ENCODE measurements at regions not wholly inside any gene's neighbourhood (a gene's known extent, or its start where the extent isn't known, plus 50 kb on each side); places are given as distances from the start of the nearest gene placed in this dataset.

DNA sequence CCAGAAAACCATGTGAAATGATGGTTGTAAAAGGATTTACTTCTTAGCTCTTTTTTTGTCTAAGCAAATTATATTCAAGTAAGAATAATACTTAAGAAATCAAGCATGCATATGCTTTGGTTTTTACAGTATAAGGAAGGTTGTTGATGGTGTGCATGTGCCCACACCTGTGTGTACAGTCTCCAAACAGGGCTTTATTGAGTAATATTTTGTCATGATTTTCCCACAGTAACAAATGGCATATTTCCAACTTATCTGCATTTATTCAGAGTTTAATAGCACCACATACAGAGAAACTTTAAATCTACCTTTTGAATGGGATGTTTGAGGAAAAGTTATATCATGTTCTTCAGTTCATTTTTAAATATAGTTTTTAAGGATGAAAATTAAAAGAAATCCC, 76.5 kb upstream of the DSG1 start:
- ATAC-seq (ENCODE audit: low FRiP score in 2 of 2), result no peak

DNA sequence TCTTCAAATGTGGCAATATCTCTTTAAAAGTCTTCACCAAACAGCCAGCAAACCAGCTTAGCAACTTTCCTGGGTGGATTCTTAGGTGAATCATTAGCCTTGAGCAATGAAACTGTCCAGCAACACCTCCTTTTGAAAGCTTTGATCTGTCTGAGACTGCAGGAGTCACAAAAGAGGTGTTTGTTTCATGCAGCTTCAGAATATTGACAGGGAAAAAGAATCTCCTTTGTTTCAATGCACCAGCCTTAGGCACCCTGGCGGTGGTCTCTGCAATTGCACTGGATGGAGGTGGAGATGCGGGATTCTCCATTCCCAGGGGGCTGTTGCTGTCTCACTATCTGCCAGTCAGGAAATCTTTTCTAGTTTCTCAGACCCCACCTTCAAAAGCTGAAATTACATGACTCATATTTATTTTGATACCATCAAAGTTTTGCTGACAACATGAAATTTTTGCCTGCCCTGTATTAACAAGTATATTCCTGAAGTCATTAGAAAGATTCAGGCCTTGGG, 76.0 kb upstream of the DSG1 start:
- TF ChIP-seq, protein P1, sequence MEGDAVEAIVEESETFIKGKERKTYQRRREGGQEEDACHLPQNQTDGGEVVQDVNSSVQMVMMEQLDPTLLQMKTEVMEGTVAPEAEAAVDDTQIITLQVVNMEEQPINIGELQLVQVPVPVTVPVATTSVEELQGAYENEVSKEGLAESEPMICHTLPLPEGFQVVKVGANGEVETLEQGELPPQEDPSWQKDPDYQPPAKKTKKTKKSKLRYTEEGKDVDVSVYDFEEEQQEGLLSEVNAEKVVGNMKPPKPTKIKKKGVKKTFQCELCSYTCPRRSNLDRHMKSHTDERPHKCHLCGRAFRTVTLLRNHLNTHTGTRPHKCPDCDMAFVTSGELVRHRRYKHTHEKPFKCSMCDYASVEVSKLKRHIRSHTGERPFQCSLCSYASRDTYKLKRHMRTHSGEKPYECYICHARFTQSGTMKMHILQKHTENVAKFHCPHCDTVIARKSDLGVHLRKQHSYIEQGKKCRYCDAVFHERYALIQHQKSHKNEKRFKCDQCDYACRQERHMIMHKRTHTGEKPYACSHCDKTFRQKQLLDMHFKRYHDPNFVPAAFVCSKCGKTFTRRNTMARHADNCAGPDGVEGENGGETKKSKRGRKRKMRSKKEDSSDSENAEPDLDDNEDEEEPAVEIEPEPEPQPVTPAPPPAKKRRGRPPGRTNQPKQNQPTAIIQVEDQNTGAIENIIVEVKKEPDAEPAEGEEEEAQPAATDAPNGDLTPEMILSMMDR (IDR thresholded peaks at IDR 0.05), result peak in 3 of 6 experiments; percentile 13 to 31 (median 25)
- no peak for TF ChIP-seq POLR2A (IDR thresholded peaks at IDR 0.05)
- H3K27ac ChIP-seq, result no peak overlapping the region
- ATAC-seq (ENCODE audit: low FRiP score in 2 of 2) (no peak), DNase-seq (no peak)
- H3K4me3 ChIP-seq, result no peak overlapping the region
- H3K27me3 ChIP-seq, result no peaks in the 10 kb centered on the region
- H3K9me3 ChIP-seq, result no peaks in the 10 kb centered on the region
- H3K36me3 ChIP-seq, result no peaks in the 10 kb centered on the region
- WGBS, 2 donors, result 54 to 68% methylated on average over 2 of the region's 2 CpGs
- no peaks in the 10 kb centered on the region for H3K4me1 ChIP-seq

More for the DNA sequence above, 76.5 kb upstream of the DSG1 start:
- DNase-seq, result no peak
- Histone ChIP-seq H3K27me3 (no peaks in the 10 kb centered on the region), H3K27ac (no peak overlapping the region), H3K4me1 (no peaks in the 10 kb centered on the region), H3K9me3 (no peaks in the 10 kb centered on the region), H3K4me3 (no peak overlapping the region), H3K36me3 (no peaks in the 10 kb centered on the region)
- TF ChIP-seq POLR2A (IDR thresholded peaks at IDR 0.05) (no peak), POLR2AphosphoS5 (IDR thresholded peaks at IDR 0.05) (no peak), EP300 (IDR thresholded peaks at IDR 0.05) (no peak)
- TF ChIP-seq, protein P1 (IDR thresholded peaks at IDR 0.05), result no peak

DNA sequence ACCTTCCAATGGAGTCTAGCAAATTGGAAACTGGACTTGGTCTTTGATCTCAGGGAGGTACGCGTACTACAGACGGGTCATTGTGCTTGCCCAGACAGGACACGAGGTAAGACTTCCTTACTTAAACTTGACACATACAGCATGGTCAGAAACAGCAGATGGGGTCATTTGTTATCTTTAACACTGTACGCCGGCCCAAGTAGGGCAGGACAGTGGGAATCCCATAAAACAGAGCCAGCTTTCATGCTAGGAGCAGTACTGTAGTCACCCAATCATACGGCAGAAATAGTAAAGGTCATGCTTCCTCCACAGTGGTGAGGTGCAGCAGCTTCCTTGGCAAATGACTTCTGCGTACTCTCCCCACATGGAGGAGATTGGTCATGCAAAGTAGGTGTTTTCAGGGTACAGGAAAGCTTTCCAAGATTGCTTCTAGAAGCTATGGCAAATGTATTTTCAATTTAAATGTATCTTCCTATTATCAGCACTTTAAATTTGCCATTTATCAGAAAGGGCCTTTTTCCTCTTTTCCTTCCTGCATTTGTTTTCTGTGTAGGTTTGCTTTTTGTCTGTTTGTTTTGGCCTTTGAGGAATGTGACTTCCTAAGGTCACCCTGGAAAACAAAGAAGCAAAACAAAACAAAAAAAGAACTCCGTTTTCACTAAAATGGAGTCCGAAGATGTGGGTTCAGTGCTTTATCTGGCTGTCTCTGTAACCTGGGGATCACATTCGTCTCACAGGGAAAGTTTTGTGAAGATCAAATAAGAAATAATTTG, 74.0 kb upstream of the DSG1 start:
- Histone ChIP-seq H3K36me3 (no peaks in the 10 kb centered on the region), H3K27ac (no peak overlapping the region), H3K4me3 (no peak overlapping the region), H3K4me1 (no peaks in the 10 kb centered on the region), H3K9me3 (no peaks in the 10 kb centered on the region), H3K27me3 (no peaks in the 10 kb centered on the region)
- ATAC-seq (ENCODE audit: low FRiP score in 2 of 2) (no peak), DNase-seq (no peak)
- no peak for TF ChIP-seq POLR2AphosphoS5 (IDR thresholded peaks at IDR 0.05)
- TF ChIP-seq, protein P1 (IDR thresholded peaks at IDR 0.05), result no peak
- no peak for TF ChIP-seq POLR2A (IDR thresholded peaks at IDR 0.05)
- TF ChIP-seq EP300 (IDR thresholded peaks at IDR 0.05), result no peak
- 72 to 76% methylated on average over 11 of the region's 11 CpGs for WGBS, 2 donors

DNA sequence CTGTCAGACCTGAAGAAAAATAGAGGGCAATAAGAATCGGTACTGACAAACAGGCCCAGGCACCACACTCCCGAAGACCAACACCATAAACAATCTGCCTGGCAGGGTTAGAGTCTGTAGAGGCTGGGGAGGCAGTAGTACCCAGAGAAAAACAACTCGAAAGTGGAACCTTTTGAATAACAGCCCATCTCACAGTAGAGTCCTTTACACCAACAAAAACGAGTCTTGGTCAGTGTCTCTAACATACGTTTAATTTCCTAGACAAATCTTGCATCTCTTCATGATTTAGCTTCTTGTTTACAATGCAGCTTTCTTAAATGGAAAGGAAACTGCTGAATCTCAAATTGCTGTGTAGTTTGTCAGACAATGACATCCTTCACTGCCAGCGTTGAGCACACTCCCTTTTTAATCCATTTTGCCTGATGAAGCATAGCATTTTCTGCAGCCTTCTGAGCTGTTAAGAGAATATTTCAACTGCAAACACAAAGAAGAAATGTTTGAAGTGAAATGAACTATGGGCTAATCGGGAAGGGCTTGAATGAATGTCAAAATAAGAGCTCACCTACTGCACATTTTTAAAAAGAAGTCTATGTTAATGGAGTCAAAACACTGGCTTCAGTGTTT, 73.1 kb upstream of the DSG1 start:
- no peaks in the 10 kb centered on the region for H3K4me1 ChIP-seq
- TF ChIP-seq POLR2AphosphoS5 (IDR thresholded peaks at IDR 0.05) (no peak), EP300 (IDR thresholded peaks at IDR 0.05) (no peak)
- WGBS, 2 donors, result 44 to 45% methylated on average over 7 of the region's 7 CpGs
- no peaks in the 10 kb centered on the region for H3K9me3 ChIP-seq
- no peak for DNase-seq
- no peak overlapping the region for H3K27ac ChIP-seq
- no peak for ATAC-seq (ENCODE audit: low FRiP score in 2 of 2)
- no peaks in the 10 kb centered on the region for H3K27me3 ChIP-seq
- H3K36me3 ChIP-seq, result no peaks in the 10 kb centered on the region
- no peak overlapping the region for H3K4me3 ChIP-seq

DNA sequence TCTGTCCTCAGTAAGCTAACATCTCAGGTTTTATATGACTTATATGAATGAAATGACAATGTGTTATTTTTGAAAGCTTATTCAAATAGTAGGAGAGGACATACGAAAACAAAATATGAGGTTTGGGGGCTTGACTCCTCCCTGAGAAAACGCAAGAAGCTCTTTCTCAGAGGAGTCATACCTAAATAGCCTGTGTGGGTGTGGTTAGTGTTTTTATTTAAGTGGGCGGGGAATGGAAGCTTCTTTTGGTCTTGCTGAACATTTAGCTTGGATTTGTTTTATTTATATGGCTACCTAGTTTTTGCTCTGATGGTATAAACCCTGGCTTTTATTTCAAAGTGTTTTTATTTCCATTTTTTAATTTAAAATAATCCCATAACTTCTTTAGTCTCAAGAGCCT, 72.1 kb upstream of the DSG1 start:
- ATAC-seq (ENCODE audit: low FRiP score in 2 of 2), result no peak
- 76 to 85% methylated on average over 3 of the region's 3 CpGs for WGBS, 2 donors
- H3K27ac ChIP-seq, result no peak overlapping the region

More for the DNA sequence above, 72.1 kb upstream of the DSG1 start:
- H3K9me3 ChIP-seq, result no peaks in the 10 kb centered on the region
- H3K36me3 ChIP-seq, result no peaks in the 10 kb centered on the region
- TF ChIP-seq EP300 (IDR thresholded peaks at IDR 0.05) (no peak), POLR2A (IDR thresholded peaks at IDR 0.05) (no peak), POLR2AphosphoS5 (IDR thresholded peaks at IDR 0.05) (no peak)
- TF ChIP-seq, protein P1 (IDR thresholded peaks at IDR 0.05), result no peak
- no peak for DNase-seq
- H3K4me3 ChIP-seq, result no peak overlapping the region
- no peaks in the 10 kb centered on the region for H3K4me1 ChIP-seq
- no peaks in the 10 kb centered on the region for H3K27me3 ChIP-seq

All from upper lobe of left lung (tissue), 6 donors.